ENCODE measurements at regions not wholly inside any gene's neighbourhood (a gene's known extent, or its start where the extent isn't known, plus 50 kb on each side); places are given as distances from the start of the nearest gene placed in this dataset.

GRCh38 chr5:176180339-176180738, 57.9 kb upstream of the SIMC1 start:
- H3K4me1 ChIP-seq (ENCODE audit: control insufficient read depth in 1 of 2, insufficient read depth in 1 of 2, low read depth in 1 of 2, low read length in 1 of 2), result no peaks in the 10 kb centered on the region
- H3K27me3 ChIP-seq, result peaks cover 80% of the 10 kb centered on the region
- no peaks in the 10 kb centered on the region for H3K9me3 ChIP-seq
- no peak for TF ChIP-seq CTCF (IDR thresholded peaks at IDR 0.05)
- H3K36me3 ChIP-seq, result no peaks in the 10 kb centered on the region
- H3K4me3 ChIP-seq (ENCODE audit: low read depth in 1 of 2, low read length in 1 of 2), result no peak overlapping the region
- H3K27ac ChIP-seq, result no peak overlapping the region

GRCh38 chr5:176180781-176181180, 57.4 kb upstream of the SIMC1 start:
- Histone ChIP-seq H3K27me3 (peaks cover 79% of the 10 kb centered on the region), H3K9me3 (no peaks in the 10 kb centered on the region), H3K36me3 (no peaks in the 10 kb centered on the region), H3K4me1 (ENCODE audit: control insufficient read depth in 1 of 2, insufficient read depth in 1 of 2, low read depth in 1 of 2, low read length in 1 of 2) (no peaks in the 10 kb centered on the region), H3K27ac (no peak overlapping the region), H3K4me3 (ENCODE audit: low read depth in 1 of 2, low read length in 1 of 2) (no peak overlapping the region)
- TF ChIP-seq CTCF (IDR thresholded peaks at IDR 0.05), result no peak

- Histone ChIP-seq H3K36me3 (no peaks in the 10 kb centered on the region), H3K4me3 (ENCODE audit: low read depth in 1 of 2, low read length in 1 of 2) (no peak overlapping the region), H3K27me3 (peaks cover 83% of the 10 kb centered on the region), H3K27ac (no peak overlapping the region), H3K4me1 (ENCODE audit: control insufficient read depth in 1 of 2, insufficient read depth in 1 of 2, low read depth in 1 of 2, low read length in 1 of 2) (no peaks in the 10 kb centered on the region), H3K9me3 (no peaks in the 10 kb centered on the region)
- TF ChIP-seq CTCF (IDR thresholded peaks at IDR 0.05), result no peak
These were observed 56.9 kb upstream of the SIMC1 start for GRCh38 chr5:176181271-176181855.

GRCh38 chr5:176183321-176184074, 54.7 kb upstream of the SIMC1 start:
- Histone ChIP-seq H3K36me3 (no peaks in the 10 kb centered on the region), H3K27me3 (peaks cover 71% of the 10 kb centered on the region), H3K4me1 (ENCODE audit: control insufficient read depth in 1 of 2, insufficient read depth in 1 of 2, low read depth in 1 of 2, low read length in 1 of 2) (no peaks in the 10 kb centered on the region), H3K27ac (no peak overlapping the region), H3K9me3 (no peaks in the 10 kb centered on the region), H3K4me3 (ENCODE audit: low read depth in 1 of 2, low read length in 1 of 2) (no peak overlapping the region)
- no peak for TF ChIP-seq CTCF (IDR thresholded peaks at IDR 0.05)

- no peak overlapping the region for H3K4me3 ChIP-seq (ENCODE audit: low read depth in 1 of 2, low read length in 1 of 2)
- TF ChIP-seq CTCF (IDR thresholded peaks at IDR 0.05), result no peak
- peaks cover 59% of the 10 kb centered on the region for H3K27me3 ChIP-seq
- no peaks in the 10 kb centered on the region for H3K36me3 ChIP-seq
- H3K9me3 ChIP-seq, result no peaks in the 10 kb centered on the region
- no peaks in the 10 kb centered on the region for H3K4me1 ChIP-seq (ENCODE audit: control insufficient read depth in 1 of 2, insufficient read depth in 1 of 2, low read depth in 1 of 2, low read length in 1 of 2)
- no peak overlapping the region for H3K27ac ChIP-seq
These were observed 53.6 kb upstream of the SIMC1 start for GRCh38 chr5:176184608-176185132.

Data from neutrophil (primary cell).